HG03159 (cell line): ENCODE measurements at regions not wholly inside any gene's neighbourhood (a gene's known extent, or its start where the extent isn't known, plus 50 kb on each side); places are given as distances from the start of the nearest gene placed in this dataset.

ENCODE experiments used
- ATAC-seq: cut with Tn5 transposase; IDR thresholded peaks from one replicate; pipeline ENCODE4 v1.9.1; 2021; ENCODE audit warnings: mild to moderate bottlenecking, moderate library complexity; ENCODE audit not compliant: unreplicated experiment

GRCh38 chr5:17888155-17888554 is 253.9 kb downstream of the TAF11L14 start:
- no peak for ATAC-seq

- ATAC-seq, result no peak
Observed at GRCh38 chr5:17890501-17890900, 256.2 kb downstream of the TAF11L14 start.

GRCh38 chr5:17891881-17892280 is 257.6 kb downstream of the TAF11L14 start:
- ATAC-seq, result no peak

GRCh38 chr5:17893026-17893635 is 258.9 kb downstream of the TAF11L14 start:
- no peak for ATAC-seq

- no peak for ATAC-seq
Observed at GRCh38 chr5:17895288-17896033, 261.2 kb downstream of the TAF11L14 start.

GRCh38 chr5:17896605-17897004 is 262.3 kb downstream of the TAF11L14 start:
- ATAC-seq, result no peak

- no peak for ATAC-seq
Observed at GRCh38 chr5:17897776-17898175, 263.5 kb downstream of the TAF11L14 start.

GRCh38 chr5:17898766-17899165 is 264.5 kb downstream of the TAF11L14 start:
- ATAC-seq, result no peak

- peak; percentile 71 for ATAC-seq
Observed at GRCh38 chr5:17907094-17907493, 272.8 kb downstream of the TAF11L14 start.

- ATAC-seq, result no peak
Observed at GRCh38 chr5:17910318-17910717, 276.1 kb downstream of the TAF11L14 start.

- ATAC-seq, result peak; percentile 40
Observed at GRCh38 chr5:17912794-17913193, 278.5 kb downstream of the TAF11L14 start.

GRCh38 chr5:17916446-17916845 is 282.2 kb downstream of the TAF11L14 start:
- ATAC-seq, result no peak

- ATAC-seq, result no peak
Observed at GRCh38 chr5:17917465-17917864, 283.2 kb downstream of the TAF11L14 start.

GRCh38 chr5:17918373-17919104 is 284.3 kb downstream of the TAF11L14 start:
- no peak for ATAC-seq

GRCh38 chr5:17925276-17925675 is 291.0 kb downstream of the TAF11L14 start:
- no peak for ATAC-seq

GRCh38 chr5:17928581-17928981 is 294.3 kb downstream of the TAF11L14 start:
- no peak for ATAC-seq

- no peak for ATAC-seq
Observed at GRCh38 chr5:17929171-17929570, 294.9 kb downstream of the TAF11L14 start.

- ATAC-seq, result no peak
Observed at GRCh38 chr5:17930346-17930745, 296.1 kb downstream of the TAF11L14 start.

GRCh38 chr5:17944046-17944445 is 309.8 kb downstream of the TAF11L14 start:
- ATAC-seq, result no peak

- no peak for ATAC-seq
Observed at GRCh38 chr5:17947029-17947428, 312.8 kb downstream of the TAF11L14 start.

- ATAC-seq, result no peak
Observed at GRCh38 chr5:17951392-17952169, 317.3 kb downstream of the TAF11L14 start.
